OCI-LY7 (cell line): ENCODE measurements at regions not wholly inside any gene's neighbourhood (a gene's known extent, or its start where the extent isn't known, plus 50 kb on each side); places are given as distances from the start of the nearest gene placed in this dataset.

Experiments used
- CTCF ChIP-seq: fragments of 200-600 bp; sonication (generic); conservative IDR thresholded peaks from 2 replicates; pipeline ENCODE4 v1.5.1; 2014; ENCODE audit warnings: mild to moderate bottlenecking, antibody characterized with exemption, low read length, moderate library complexity, mixed read lengths
- EZH2phosphoT487 ChIP-seq: fragments of 200-600 bp; sonication (generic); IDR thresholded peaks from 2 replicates; pipeline ENCODE4 v1.6.1; 2018; ENCODE audit warnings: low read depth, borderline replicate concordance, mild to moderate bottlenecking, mixed run types, antibody characterized with exemption, low read length, moderate library complexity, mixed read lengths

GRCh38 chr5:122703203-122703602 is 71.7 kb upstream of the SNX2 start:
- TF ChIP-seq CTCF (no peak), EZH2phosphoT487 (no peak)
